ENCODE measurements at regions not wholly inside any gene's neighbourhood (a gene's known extent, or its start where the extent isn't known, plus 50 kb on each side); places are given as distances from the start of the nearest gene placed in this dataset.

GRCh38 chr7:114007386-114007785 lies 88.6 kb upstream of the PPP1R3A start:
- no peak for DNase-seq (ENCODE audit: low read depth in 4 of 4, low spot score in 3 of 4)

- no peak for DNase-seq (ENCODE audit: low read depth in 4 of 4, low spot score in 3 of 4)
Measured at GRCh38 chr7:113998934-113999333, 80.1 kb upstream of the PPP1R3A start.

GRCh38 chr7:113996405-113996804 lies 77.6 kb upstream of the PPP1R3A start:
- DNase-seq (ENCODE audit: low read depth in 4 of 4, low spot score in 3 of 4), result no peak

GRCh38 chr7:113986216-113986615 lies 67.4 kb upstream of the PPP1R3A start:
- no peak for DNase-seq (ENCODE audit: low read depth in 4 of 4, low spot score in 3 of 4)

GRCh38 chr7:113976508-113976907 lies 57.7 kb upstream of the PPP1R3A start:
- DNase-seq (ENCODE audit: low read depth in 4 of 4, low spot score in 3 of 4), result no peak

- DNase-seq (ENCODE audit: low read depth in 4 of 4, low spot score in 3 of 4), result no peak
Measured at GRCh38 chr7:113968713-113969112, 49.9 kb upstream of the PPP1R3A start.

Data from right renal pelvis (tissue), 4 donors.